ENCODE measurements at regions not wholly inside any gene's neighbourhood (a gene's known extent, or its start where the extent isn't known, plus 50 kb on each side); places are given as distances from the start of the nearest gene placed in this dataset.

- Histone ChIP-seq H3K27me3 (ENCODE audit: control insufficient read depth, low read length) (no peaks in the 10 kb centered on the region), H3K4me2 (ENCODE audit: low read length) (no peak overlapping the region), H3K9me3 (ENCODE audit: control insufficient read depth, insufficient read depth, low read length) (no peaks in the 10 kb centered on the region), H3K9me2 (replicated peaks; ENCODE audit: control insufficient read depth, low read length) (no peaks in the 10 kb centered on the region), H3K4me1 (ENCODE audit: control insufficient read depth, low read length) (no peaks in the 10 kb centered on the region), H3K27ac (ENCODE audit: low read depth, low read length) (no peak overlapping the region), H3F3A (ENCODE audit: control insufficient read depth, insufficient read depth) (no peaks in the 10 kb centered on the region), H3K36me3 (ENCODE audit: control insufficient read depth, low read length) (no peaks in the 10 kb centered on the region), H3K79me2 (ENCODE audit: control insufficient read depth, low read length) (no peaks in the 10 kb centered on the region), H3K4me3 (ENCODE audit: low read length) (no peak overlapping the region), H4K20me1 (ENCODE audit: control insufficient read depth, insufficient read depth, low read depth, low read length) (no peaks in the 10 kb centered on the region)
- TF ChIP-seq EZH2phosphoT487 (IDR thresholded peaks at IDR 0.05; ENCODE audit: borderline replicate concordance, low read length) (no peak), CTCF (IDR thresholded peaks at IDR 0.05; ENCODE audit: low read depth, low read length, poor library complexity, severe bottlenecking) (no peak)
These were observed 369.8 kb downstream of the DIPK2A start for GRCh38 chr3:144341471-144341870.

GRCh38 chr3:144343343-144343742 is 371.7 kb downstream of the DIPK2A start:
- Histone ChIP-seq H3K9me3 (ENCODE audit: control insufficient read depth, insufficient read depth, low read length) (no peaks in the 10 kb centered on the region), H3K79me2 (ENCODE audit: control insufficient read depth, low read length) (no peaks in the 10 kb centered on the region), H3K27me3 (ENCODE audit: control insufficient read depth, low read length) (no peaks in the 10 kb centered on the region), H3K4me1 (ENCODE audit: control insufficient read depth, low read length) (no peaks in the 10 kb centered on the region), H3F3A (ENCODE audit: control insufficient read depth, insufficient read depth) (no peaks in the 10 kb centered on the region), H4K20me1 (ENCODE audit: control insufficient read depth, insufficient read depth, low read depth, low read length) (no peaks in the 10 kb centered on the region), H3K9me2 (replicated peaks; ENCODE audit: control insufficient read depth, low read length) (no peaks in the 10 kb centered on the region), H3K27ac (ENCODE audit: low read depth, low read length) (no peak overlapping the region), H3K36me3 (ENCODE audit: control insufficient read depth, low read length) (no peaks in the 10 kb centered on the region), H3K4me2 (ENCODE audit: low read length) (no peak overlapping the region), H3K4me3 (ENCODE audit: low read length) (no peak overlapping the region)
- TF ChIP-seq CTCF (IDR thresholded peaks at IDR 0.05; ENCODE audit: low read depth, low read length, poor library complexity, severe bottlenecking) (no peak), EZH2phosphoT487 (IDR thresholded peaks at IDR 0.05; ENCODE audit: borderline replicate concordance, low read length) (no peak)

- no peaks in the 10 kb centered on the region for H4K20me1 ChIP-seq (ENCODE audit: control insufficient read depth, insufficient read depth, low read depth, low read length)
- no peaks in the 10 kb centered on the region for H3K9me3 ChIP-seq (ENCODE audit: control insufficient read depth, insufficient read depth, low read length)
- no peaks in the 10 kb centered on the region for H3K9me2 ChIP-seq (replicated peaks; ENCODE audit: control insufficient read depth, low read length)
- H3F3A ChIP-seq (ENCODE audit: control insufficient read depth, insufficient read depth): no peaks in the 10 kb centered on the region
- TF ChIP-seq EZH2phosphoT487 (IDR thresholded peaks at IDR 0.05; ENCODE audit: borderline replicate concordance, low read length): no peak
- TF ChIP-seq CTCF (IDR thresholded peaks at IDR 0.05; ENCODE audit: low read depth, low read length, poor library complexity, severe bottlenecking): no peak
- H3K36me3 ChIP-seq (ENCODE audit: control insufficient read depth, low read length): no peaks in the 10 kb centered on the region
- no peak overlapping the region for H3K27ac ChIP-seq (ENCODE audit: low read depth, low read length)
- H3K4me2 ChIP-seq (ENCODE audit: low read length): no peak overlapping the region
- no peak overlapping the region for H3K4me3 ChIP-seq (ENCODE audit: low read length)
- H3K27me3 ChIP-seq (ENCODE audit: control insufficient read depth, low read length): no peaks in the 10 kb centered on the region
- no peaks in the 10 kb centered on the region for H3K4me1 ChIP-seq (ENCODE audit: control insufficient read depth, low read length)
- no peaks in the 10 kb centered on the region for H3K79me2 ChIP-seq (ENCODE audit: control insufficient read depth, low read length)
These were observed 372.2 kb downstream of the DIPK2A start for GRCh38 chr3:144343777-144344176.

Data from DOHH2 (cell line).